ENCODE measurements at regions not wholly inside any gene's neighbourhood (a gene's known extent, or its start where the extent isn't known, plus 50 kb on each side); places are given as distances from the start of the nearest gene placed in this dataset.
"Not testable (repeated sequence)": the region's sequence is repeated elsewhere in the genome, so short reads cannot be mapped to it uniquely, and the experiment has no call there.

GRCh38 chr1:176349135-176349715, 113.8 kb upstream of the PAPPA2 start:
- H3K4me3 Mint-ChIP-seq; H3K36me3 ChIP-seq (ENCODE audit: control insufficient read depth, insufficient read depth, low read length); H3K4me1 Mint-ChIP-seq; H3K4me1 ChIP-seq (ENCODE audit: control insufficient read depth, insufficient read depth, low read length, poor library complexity, severe bottlenecking); DNase-seq; H3K27me3 Mint-ChIP-seq; H3K27me3 ChIP-seq (ENCODE audit: control insufficient read depth, insufficient read depth, low read length); H3K27ac ChIP-seq (ENCODE audit: insufficient read depth, low read length, poor library complexity, severe bottlenecking); ATAC-seq (ENCODE audit: low read depth in 2 of 2); H3K4me3 ChIP-seq (ENCODE audit: low read depth, low read length); H3K27ac Mint-ChIP-seq; H3K36me3 Mint-ChIP-seq: not testable (repeated sequence)
- H3K9me3 ChIP-seq (ENCODE audit: control insufficient read depth in 2 of 2, low read length in 2 of 2), result peaks cover 3 to 17% of the 10 kb centered on the region in 2 experiments
- H3K9me3 Mint-ChIP-seq, result peaks cover 0 to 20% (median 7%) of the 10 kb centered on the region in 7 donors

GRCh38 chr1:176341656-176342055, 121.3 kb upstream of the PAPPA2 start:
- DNase-seq (no peak), ATAC-seq (ENCODE audit: low read depth in 2 of 2) (no peak)
- Mint-ChIP-seq H3K9me3 (peaks cover 0 to 23% (median 12%) of the 10 kb centered on the region in 7 donors), H3K36me3 (no peaks in the 10 kb centered on the region), H3K27me3 (peaks cover 1% of the 10 kb centered on the region), H3K27ac (no peak overlapping the region), H3K4me1 (no peaks in the 10 kb centered on the region), H3K4me3 (no peak overlapping the region)
- Histone ChIP-seq H3K4me1 (ENCODE audit: control insufficient read depth, insufficient read depth, low read length, poor library complexity, severe bottlenecking) (no peaks in the 10 kb centered on the region), H3K9me3 (ENCODE audit: control insufficient read depth in 2 of 2, low read length in 2 of 2) (peaks cover 3 to 22% of the 10 kb centered on the region in 2 experiments), H3K36me3 (ENCODE audit: control insufficient read depth, insufficient read depth, low read length) (no peaks in the 10 kb centered on the region), H3K27ac (ENCODE audit: insufficient read depth, low read length, poor library complexity, severe bottlenecking) (no peak overlapping the region), H3K27me3 (ENCODE audit: control insufficient read depth, insufficient read depth, low read length) (no peaks in the 10 kb centered on the region), H3K4me3 (ENCODE audit: low read depth, low read length) (no peak overlapping the region)

GRCh38 chr1:176338877-176339276, 124.1 kb upstream of the PAPPA2 start:
- H3K4me1 ChIP-seq (ENCODE audit: control insufficient read depth, insufficient read depth, low read length, poor library complexity, severe bottlenecking), result no peaks in the 10 kb centered on the region
- Mint-ChIP-seq H3K27ac (no peak overlapping the region), H3K36me3 (no peaks in the 10 kb centered on the region)

GRCh38 chr1:176330782-176331181, 123.7 kb upstream of the COP1 start:
- Histone ChIP-seq H3K4me3 (ENCODE audit: low read depth, low read length) (no peak overlapping the region), H3K27ac (ENCODE audit: insufficient read depth, low read length, poor library complexity, severe bottlenecking) (no peak overlapping the region), H3K4me1 (ENCODE audit: control insufficient read depth, insufficient read depth, low read length, poor library complexity, severe bottlenecking) (no peaks in the 10 kb centered on the region), H3K27me3 (ENCODE audit: control insufficient read depth, insufficient read depth, low read length) (no peaks in the 10 kb centered on the region), H3K36me3 (ENCODE audit: control insufficient read depth, insufficient read depth, low read length) (no peaks in the 10 kb centered on the region), H3K9me3 (ENCODE audit: control insufficient read depth in 2 of 2, low read length in 2 of 2) (no peaks in the 10 kb centered on the region)
- H3K9me3 Mint-ChIP-seq, result peaks cover 0 to 6% (median 1%) of the 10 kb centered on the region in 7 donors
- H3K27ac Mint-ChIP-seq, result no peak overlapping the region
- no peak for ATAC-seq (ENCODE audit: low read depth in 2 of 2)
- no peak overlapping the region for H3K4me3 Mint-ChIP-seq
- no peak for DNase-seq
- peaks cover 1% of the 10 kb centered on the region for H3K27me3 Mint-ChIP-seq
- H3K36me3 Mint-ChIP-seq, result no peaks in the 10 kb centered on the region
- H3K4me1 Mint-ChIP-seq, result no peaks in the 10 kb centered on the region

More at GRCh38 chr1:176338877-176339276, 124.1 kb upstream of the PAPPA2 start:
- DNase-seq (no peak), ATAC-seq (ENCODE audit: low read depth in 2 of 2) (no peak)
- Histone ChIP-seq H3K36me3 (ENCODE audit: control insufficient read depth, insufficient read depth, low read length) (no peaks in the 10 kb centered on the region), H3K4me3 (ENCODE audit: low read depth, low read length) (no peak overlapping the region), H3K27ac (ENCODE audit: insufficient read depth, low read length, poor library complexity, severe bottlenecking) (no peak overlapping the region), H3K9me3 (ENCODE audit: control insufficient read depth in 2 of 2, low read length in 2 of 2) (peaks cover 0 to 2% of the 10 kb centered on the region in 2 experiments), H3K27me3 (ENCODE audit: control insufficient read depth, insufficient read depth, low read length) (no peaks in the 10 kb centered on the region)
- no peak overlapping the region for H3K4me3 Mint-ChIP-seq
- peaks cover 0 to 14% (median 6%) of the 10 kb centered on the region in 7 donors for H3K9me3 Mint-ChIP-seq
- H3K27me3 Mint-ChIP-seq, result peaks cover 11% of the 10 kb centered on the region
- H3K4me1 Mint-ChIP-seq, result no peaks in the 10 kb centered on the region

GRCh38 chr1:176325664-176326063, 118.6 kb upstream of the COP1 start:
- Histone ChIP-seq H3K27me3 (ENCODE audit: control insufficient read depth, insufficient read depth, low read length) (no peaks in the 10 kb centered on the region), H3K27ac (ENCODE audit: insufficient read depth, low read length, poor library complexity, severe bottlenecking) (no peak overlapping the region), H3K36me3 (ENCODE audit: control insufficient read depth, insufficient read depth, low read length) (no peaks in the 10 kb centered on the region), H3K4me3 (ENCODE audit: low read depth, low read length) (no peak overlapping the region), H3K4me1 (ENCODE audit: control insufficient read depth, insufficient read depth, low read length, poor library complexity, severe bottlenecking) (no peaks in the 10 kb centered on the region), H3K9me3 (ENCODE audit: control insufficient read depth in 2 of 2, low read length in 2 of 2) (no peaks in the 10 kb centered on the region)
- Mint-ChIP-seq H3K4me1 (peaks cover 0 to 5% (median 0%) of the 10 kb centered on the region in 4 donors), H3K27me3 (no peaks in the 10 kb centered on the region), H3K27ac (no peak overlapping the region), H3K4me3 (no peak overlapping the region), H3K36me3 (no peaks in the 10 kb centered on the region), H3K9me3 (peaks cover 0 to 4% (median 0%) of the 10 kb centered on the region in 7 donors)
- DNase-seq, result no peak
- ATAC-seq (ENCODE audit: low read depth in 2 of 2), result no peak

GRCh38 chr1:176323472-176323871, 116.4 kb upstream of the COP1 start:
- peaks cover 0 to 5% (median 0%) of the 10 kb centered on the region in 4 donors for H3K4me1 Mint-ChIP-seq
- H3K9me3 ChIP-seq (ENCODE audit: control insufficient read depth in 2 of 2, low read length in 2 of 2), result no peaks in the 10 kb centered on the region
- no peak for DNase-seq
- no peak for ATAC-seq (ENCODE audit: low read depth in 2 of 2)
- H3K27me3 ChIP-seq (ENCODE audit: control insufficient read depth, insufficient read depth, low read length), result no peaks in the 10 kb centered on the region
- no peak overlapping the region for H3K4me3 Mint-ChIP-seq
- H3K36me3 ChIP-seq (ENCODE audit: control insufficient read depth, insufficient read depth, low read length), result no peaks in the 10 kb centered on the region
- no peaks in the 10 kb centered on the region for H3K36me3 Mint-ChIP-seq
- peaks cover 0 to 2% (median 0%) of the 10 kb centered on the region in 7 donors for H3K9me3 Mint-ChIP-seq
- no peak overlapping the region for H3K27ac Mint-ChIP-seq
- H3K4me3 ChIP-seq (ENCODE audit: low read depth, low read length), result no peak overlapping the region
- no peaks in the 10 kb centered on the region for H3K27me3 Mint-ChIP-seq
- H3K27ac ChIP-seq (ENCODE audit: insufficient read depth, low read length, poor library complexity, severe bottlenecking), result no peak overlapping the region
- no peaks in the 10 kb centered on the region for H3K4me1 ChIP-seq (ENCODE audit: control insufficient read depth, insufficient read depth, low read length, poor library complexity, severe bottlenecking)

- Histone ChIP-seq H3K9me3 (ENCODE audit: control insufficient read depth in 2 of 2, low read length in 2 of 2) (no peaks in the 10 kb centered on the region), H3K4me1 (ENCODE audit: control insufficient read depth, insufficient read depth, low read length, poor library complexity, severe bottlenecking) (no peaks in the 10 kb centered on the region), H3K36me3 (ENCODE audit: control insufficient read depth, insufficient read depth, low read length) (no peaks in the 10 kb centered on the region), H3K27me3 (ENCODE audit: control insufficient read depth, insufficient read depth, low read length) (no peaks in the 10 kb centered on the region), H3K4me3 (ENCODE audit: low read depth, low read length) (no peak overlapping the region), H3K27ac (ENCODE audit: insufficient read depth, low read length, poor library complexity, severe bottlenecking) (no peak overlapping the region)
- no peaks in the 10 kb centered on the region for H3K36me3 Mint-ChIP-seq
- no peak overlapping the region for H3K4me3 Mint-ChIP-seq
- no peak overlapping the region for H3K27ac Mint-ChIP-seq
- H3K27me3 Mint-ChIP-seq, result no peaks in the 10 kb centered on the region
- ATAC-seq (ENCODE audit: low read depth in 2 of 2) (no peak), DNase-seq (no peak)
- H3K9me3 Mint-ChIP-seq, result peaks cover 0 to 5% (median 0%) of the 10 kb centered on the region in 7 donors
- no peaks in the 10 kb centered on the region for H3K4me1 Mint-ChIP-seq
Observed at GRCh38 chr1:176315519-176316220, 108.6 kb upstream of the COP1 start.

GRCh38 chr1:176296602-176297001, 89.5 kb upstream of the COP1 start:
- H3K4me1 Mint-ChIP-seq; H3K27me3 Mint-ChIP-seq; H3K27ac Mint-ChIP-seq; H3K4me1 ChIP-seq (ENCODE audit: control insufficient read depth, insufficient read depth, low read length, poor library complexity, severe bottlenecking); H3K4me3 Mint-ChIP-seq; H3K27ac ChIP-seq (ENCODE audit: insufficient read depth, low read length, poor library complexity, severe bottlenecking); H3K36me3 Mint-ChIP-seq; ATAC-seq (ENCODE audit: low read depth in 2 of 2); H3K27me3 ChIP-seq (ENCODE audit: control insufficient read depth, insufficient read depth, low read length); H3K4me3 ChIP-seq (ENCODE audit: low read depth, low read length); DNase-seq; H3K36me3 ChIP-seq (ENCODE audit: control insufficient read depth, insufficient read depth, low read length): not testable (repeated sequence)
- peaks cover 6 to 14% of the 10 kb centered on the region in 2 experiments for H3K9me3 ChIP-seq (ENCODE audit: control insufficient read depth in 2 of 2, low read length in 2 of 2)
- peaks cover 6 to 50% (median 19%) of the 10 kb centered on the region in 7 donors for H3K9me3 Mint-ChIP-seq
